CD4-positive, alpha-beta memory T cell (primary cell): ENCODE measurements at regions not wholly inside any gene's neighbourhood (a gene's known extent, or its start where the extent isn't known, plus 50 kb on each side); places are given as distances from the start of the nearest gene placed in this dataset.

Experiments
- CTCF ChIA-PET: fragments of 350-600 bp; sonication (Branson Sonifier 250); formaldehyde crosslinking; loops from one replicate; lab custom pipeline; 2021; ENCODE audit warnings: inconsistent platforms; ENCODE audit not compliant: partially characterized antibody; lab: Charles Lee
- POLR2A ChIA-PET: fragments of 350-600 bp; sonication (Branson Sonifier 250); formaldehyde crosslinking; loops from one replicate; lab custom pipeline; 2021; ENCODE audit not compliant: partially characterized antibody; lab: Charles Lee
- DNase-seq, 5 donors: peaks; one replicate each; pipeline versions ENCODE4 v3.0.0 to v3.0.0-alpha.2; 2020 to 2022; ENCODE audit warnings: mixed read lengths in 1 of 5
- H3K27ac ChIP-seq: one replicate; pipeline ENCODE4 v1.7.0; 2013; ENCODE audit warnings: low read depth, low read length
- H3K27me3 ChIP-seq: 2 replicates; pipeline ENCODE4 v1.7.0; 2013; ENCODE audit warnings: mild to moderate bottlenecking, low read length, moderate library complexity; ENCODE audit not compliant: insufficient read depth
- H3K36me3 ChIP-seq: 2 replicates; pipeline ENCODE4 v1.7.0; 2013; ENCODE audit warnings: mild to moderate bottlenecking, low read length, moderate library complexity; ENCODE audit not compliant: insufficient read depth
- H3K4me1 ChIP-seq: 2 replicates; pipeline ENCODE4 v1.7.0; 2013; ENCODE audit warnings: mild to moderate bottlenecking, low read length, moderate library complexity; ENCODE audit not compliant: insufficient read depth
- H3K4me3 ChIP-seq, 2 donors: one replicate each; pipeline ENCODE4 v1.7.0; 2013; ENCODE audit warnings: low read length in 2 of 2, mild to moderate bottlenecking in 1 of 2
- H3K9me3 ChIP-seq, 2 donors: one replicate each; pipeline ENCODE4 v1.7.0; 2013; ENCODE audit warnings: low read length in 2 of 2, control low read depth in 1 of 2; ENCODE audit not compliant: control insufficient read depth in 1 of 2
- H3K27ac Mint-ChIP-seq, 7 donors: one replicate each; pipeline ENCODE4 v1.8.0; 2020 to 2021; ENCODE audit warnings: mixed read lengths in 7 of 7, mild to moderate bottlenecking in 6 of 7, inconsistent platforms in 3 of 7, moderate library complexity in 3 of 7
- H3K27me3 Mint-ChIP-seq, 2 donors: one replicate each; pipeline ENCODE4 v1.8.0; 2020 to 2021; ENCODE audit warnings: mixed read lengths in 2 of 2
- H3K36me3 Mint-ChIP-seq, 2 donors: one replicate each; pipeline ENCODE4 v1.8.0; 2020 to 2021; ENCODE audit warnings: mixed read lengths in 2 of 2, inconsistent platforms in 1 of 2, mild to moderate bottlenecking in 1 of 2
- H3K4me1 Mint-ChIP-seq, 4 donors: one replicate each; pipeline ENCODE4 v1.8.0; 2020 to 2021; ENCODE audit warnings: mixed read lengths in 4 of 4, mild to moderate bottlenecking in 1 of 4
- H3K4me3 Mint-ChIP-seq, 8 donors: one replicate each; pipeline ENCODE4 v1.8.0; 2020 to 2021; ENCODE audit warnings: mixed read lengths in 8 of 8, mild to moderate bottlenecking in 7 of 8, moderate library complexity in 6 of 8, inconsistent platforms in 3 of 8
- H3K9me3 Mint-ChIP-seq, 8 donors: one replicate each; pipeline ENCODE4 v1.8.0; 2020 to 2021; ENCODE audit warnings: mixed read lengths in 8 of 8, mild to moderate bottlenecking in 5 of 8, inconsistent platforms in 3 of 8, moderate library complexity in 1 of 8
- intact Hi-C: fragments of 100-400 bp; cut with micrococcal nuclease; formaldehyde crosslinking; loops from one replicate; pipeline ENCODE4 v1.15.1; 2023

- DNase-seq: no peak
- no peaks in the 10 kb centered on the region for H3K9me3 ChIP-seq
- intact Hi-C loops: no loop called here
- no peak overlapping the region for H3K4me3 ChIP-seq
- Mint-ChIP-seq H3K4me1 (no peaks in the 10 kb centered on the region), H3K9me3 (peaks cover 0 to 3% (median 0%) of the 10 kb centered on the region in 8 donors), H3K27ac (no peak overlapping the region), H3K4me3 (no peak overlapping the region), H3K27me3 (peaks cover 9 to 18% of the 10 kb centered on the region in 2 donors), H3K36me3 (no peaks in the 10 kb centered on the region)
- H3K36me3 ChIP-seq: no peaks in the 10 kb centered on the region
- no peak overlapping the region for H3K27ac ChIP-seq
- ChIA-PET CTCF (no interaction called here), POLR2A (no interaction called here)
- H3K4me1 ChIP-seq: no peaks in the 10 kb centered on the region
- H3K27me3 ChIP-seq: no peaks in the 10 kb centered on the region
These were observed 219.4 kb upstream of the THBS1 start for GRCh38 chr15:39361497-39361896.

GRCh38 chr15:39362821-39363561 lies 217.9 kb upstream of the THBS1 start:
- no peak for DNase-seq
- Histone ChIP-seq H3K27me3 (no peaks in the 10 kb centered on the region), H3K27ac (no peak overlapping the region), H3K9me3 (no peaks in the 10 kb centered on the region), H3K4me1 (no peaks in the 10 kb centered on the region), H3K4me3 (no peak overlapping the region), H3K36me3 (no peaks in the 10 kb centered on the region)
- ChIA-PET POLR2A (no interaction called here), CTCF (no interaction called here)
- Mint-ChIP-seq H3K4me3 (no peak overlapping the region), H3K9me3 (peaks cover 0 to 4% (median 0%) of the 10 kb centered on the region in 8 donors), H3K36me3 (no peaks in the 10 kb centered on the region), H3K27ac (no peak overlapping the region), H3K27me3 (peaks cover 14 to 16% of the 10 kb centered on the region in 2 donors), H3K4me1 (no peaks in the 10 kb centered on the region)
- intact Hi-C loops: no loop called here

DNA sequence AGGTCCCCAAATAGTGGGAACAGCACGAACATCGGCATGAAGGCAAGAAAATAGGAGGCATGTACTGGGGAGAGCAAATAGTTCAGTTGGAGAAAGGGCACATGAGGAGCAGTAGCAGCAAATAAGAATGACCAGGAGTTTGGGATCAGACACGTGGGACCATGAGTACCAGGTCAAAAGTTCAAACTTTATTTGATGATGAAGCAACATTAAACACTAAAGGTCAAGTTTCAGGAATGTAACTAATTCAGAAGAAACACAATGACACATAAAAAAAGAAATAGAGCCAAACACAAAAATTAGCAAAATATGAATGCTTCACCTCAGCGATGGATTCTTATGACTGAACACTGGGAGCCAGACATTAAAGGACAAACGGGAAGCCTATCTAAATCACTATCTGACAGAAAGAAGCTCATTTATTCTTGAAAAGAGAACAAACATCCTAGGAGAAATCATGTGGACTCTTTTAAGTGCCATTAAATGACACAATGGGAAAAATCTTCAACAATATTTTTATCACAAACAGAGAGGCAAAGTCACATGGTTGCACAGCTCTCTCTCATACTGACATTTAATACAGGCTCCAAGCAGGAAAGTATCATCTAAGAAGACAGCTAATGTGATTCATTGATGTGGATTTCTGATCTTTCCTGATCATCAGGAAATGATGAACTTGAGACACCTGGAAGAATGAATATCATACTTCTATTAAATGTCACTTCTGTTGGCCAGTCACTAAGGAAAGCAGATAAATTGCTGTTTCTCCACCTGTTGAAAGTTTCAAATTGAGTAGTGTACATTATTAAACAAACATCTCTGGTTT lies 216.9 kb upstream of the THBS1 start:
- ChIA-PET CTCF (no interaction called here), POLR2A (no interaction called here)
- peaks cover 0 to 8% (median 4%) of the 10 kb centered on the region in 8 donors for H3K9me3 Mint-ChIP-seq
- H3K4me1 Mint-ChIP-seq: no peaks in the 10 kb centered on the region
- DNase-seq: no peak
- Histone ChIP-seq H3K4me3 (no peak overlapping the region), H3K27me3 (no peaks in the 10 kb centered on the region), H3K4me1 (no peaks in the 10 kb centered on the region), H3K27ac (no peak overlapping the region), H3K9me3 (no peaks in the 10 kb centered on the region), H3K36me3 (no peaks in the 10 kb centered on the region)
- no peak overlapping the region for H3K4me3 Mint-ChIP-seq
- H3K27ac Mint-ChIP-seq: no peak overlapping the region
- H3K36me3 Mint-ChIP-seq: no peaks in the 10 kb centered on the region
- H3K27me3 Mint-ChIP-seq: peaks cover 12 to 19% of the 10 kb centered on the region in 2 donors
- intact Hi-C loops: no loop called here

GRCh38 chr15:39364721-39365120 lies 216.2 kb upstream of the THBS1 start:
- intact Hi-C loops: no loop called here
- ChIA-PET CTCF (no interaction called here), POLR2A (no interaction called here)
- no peaks in the 10 kb centered on the region for H3K36me3 ChIP-seq
- H3K4me1 Mint-ChIP-seq: no peaks in the 10 kb centered on the region
- peaks cover 0 to 14% (median 9%) of the 10 kb centered on the region in 8 donors for H3K9me3 Mint-ChIP-seq
- no peaks in the 10 kb centered on the region for H3K36me3 Mint-ChIP-seq
- no peaks in the 10 kb centered on the region for H3K9me3 ChIP-seq
- DNase-seq: no peak
- H3K27ac Mint-ChIP-seq: no peak overlapping the region
- no peak overlapping the region for H3K4me3 ChIP-seq
- no peaks in the 10 kb centered on the region for H3K27me3 ChIP-seq
- no peak overlapping the region for H3K4me3 Mint-ChIP-seq
- no peak overlapping the region for H3K27ac ChIP-seq
- H3K27me3 Mint-ChIP-seq: peaks cover 12 to 17% of the 10 kb centered on the region in 2 donors
- no peaks in the 10 kb centered on the region for H3K4me1 ChIP-seq

- Histone ChIP-seq H3K27ac (no peak overlapping the region), H3K27me3 (no peaks in the 10 kb centered on the region), H3K4me1 (no peaks in the 10 kb centered on the region), H3K4me3 (no peak overlapping the region), H3K36me3 (no peaks in the 10 kb centered on the region), H3K9me3 (no peaks in the 10 kb centered on the region)
- H3K4me1 Mint-ChIP-seq: no peaks in the 10 kb centered on the region
- intact Hi-C loops: no loop called here
- H3K9me3 Mint-ChIP-seq: peaks cover 0 to 19% (median 11%) of the 10 kb centered on the region in 8 donors
- H3K36me3 Mint-ChIP-seq: no peaks in the 10 kb centered on the region
- no peak overlapping the region for H3K4me3 Mint-ChIP-seq
- ChIA-PET CTCF (no interaction called here), POLR2A (no interaction called here)
- H3K27me3 Mint-ChIP-seq: peaks cover 12 to 19% of the 10 kb centered on the region in 2 donors
- DNase-seq: no peak
- no peak overlapping the region for H3K27ac Mint-ChIP-seq
These were observed 215.7 kb upstream of the THBS1 start for GRCh38 chr15:39365161-39365560.

DNA sequence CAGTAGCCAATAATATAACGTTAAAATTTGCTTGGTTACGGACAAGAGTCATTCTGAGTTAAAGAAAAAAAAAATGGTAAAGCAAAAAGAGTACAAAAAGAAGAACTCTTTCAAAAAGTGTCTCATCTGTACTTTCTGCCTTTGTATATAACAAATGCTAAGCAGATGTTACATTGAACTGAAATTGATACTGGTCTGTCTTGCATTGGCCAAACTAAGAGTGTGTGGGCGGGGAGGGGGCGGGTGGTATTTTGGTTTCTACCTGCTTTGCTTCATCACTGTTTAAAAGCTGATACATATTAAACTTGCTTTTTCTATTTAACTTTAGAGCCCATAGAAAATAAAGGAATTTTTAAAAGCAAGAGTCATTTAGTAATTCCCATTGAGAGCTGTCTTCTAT lies 215.0 kb upstream of the THBS1 start:
- no peak for DNase-seq
- Histone ChIP-seq H3K9me3 (no peaks in the 10 kb centered on the region), H3K27ac (no peak overlapping the region), H3K4me1 (no peaks in the 10 kb centered on the region), H3K4me3 (no peak overlapping the region), H3K27me3 (no peaks in the 10 kb centered on the region), H3K36me3 (no peaks in the 10 kb centered on the region)
- Mint-ChIP-seq H3K36me3 (no peaks in the 10 kb centered on the region), H3K4me1 (no peaks in the 10 kb centered on the region), H3K4me3 (no peak overlapping the region), H3K9me3 (peaks cover 0 to 24% (median 16%) of the 10 kb centered on the region in 8 donors), H3K27me3 (peaks cover 12 to 20% of the 10 kb centered on the region in 2 donors), H3K27ac (no peak overlapping the region)
- intact Hi-C loops: no loop called here
- POLR2A ChIA-PET: no interaction called here
- CTCF ChIA-PET: no interaction called here

DNA sequence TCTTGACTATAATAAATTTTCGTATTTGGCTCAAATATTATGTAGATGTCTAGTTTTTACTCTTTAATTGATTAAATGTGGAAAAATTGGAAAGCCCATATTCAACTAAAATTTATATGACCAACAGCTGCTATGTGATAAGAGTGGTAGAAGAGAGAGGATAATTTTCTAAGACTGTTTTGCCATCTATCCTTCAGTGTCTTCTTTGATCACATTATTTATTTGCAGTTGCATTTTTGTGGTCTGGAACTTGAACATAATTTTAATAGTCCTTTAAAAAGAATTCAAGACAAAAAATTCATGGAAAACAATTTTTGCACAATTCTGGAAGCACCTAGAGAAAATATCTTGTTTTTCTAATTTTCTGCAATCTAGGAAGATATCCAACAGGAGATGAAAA lies 213.3 kb upstream of the THBS1 start:
- Mint-ChIP-seq H3K9me3 (peaks cover 0 to 37% (median 28%) of the 10 kb centered on the region in 8 donors), H3K27ac (no peak overlapping the region), H3K4me3 (no peak overlapping the region), H3K27me3 (peaks cover 10 to 15% of the 10 kb centered on the region in 2 donors), H3K4me1 (no peaks in the 10 kb centered on the region), H3K36me3 (peaks cover 0 to 7% of the 10 kb centered on the region in 2 donors)
- Histone ChIP-seq H3K9me3 (no peaks in the 10 kb centered on the region), H3K4me3 (no peak overlapping the region), H3K36me3 (no peaks in the 10 kb centered on the region), H3K4me1 (no peaks in the 10 kb centered on the region), H3K27ac (no peak overlapping the region), H3K27me3 (no peaks in the 10 kb centered on the region)
- intact Hi-C loops: no loop called here
- ChIA-PET POLR2A (no interaction called here), CTCF (no interaction called here)
- DNase-seq: no peak
